ENCODE measurements at regions not wholly inside any gene's neighbourhood (a gene's known extent, or its start where the extent isn't known, plus 50 kb on each side); places are given as distances from the start of the nearest gene placed in this dataset.
A peak's percentile ranks its signal among the peaks of the same experiment; 100 is the strongest.

- no peaks in the 10 kb centered on the region for H3K4me1 ChIP-seq (ENCODE audit: insufficient read depth, low read length)
- Mint-ChIP-seq H3K4me1 (no peaks in the 10 kb centered on the region; a peak in 1 of 4 replicates), H3K4me3 (no peak overlapping the region), H3K27me3 (ENCODE audit: low read depth) (peaks cover 2% of the 10 kb centered on the region; the same call in 1 of the 2 replicates), H3K27ac (no peak overlapping the region), H3K9me3 (peaks cover 10 to 16% of the 10 kb centered on the region in 2 experiments), H3K36me3 (ENCODE audit: insufficient read depth in 1 of 3, low read depth in 3 of 3) (peaks cover 12 to 21% (median 15%) of the 10 kb centered on the region in 3 experiments)
- no peak overlapping the region for H2BK120ac ChIP-seq (ENCODE audit: low read depth, low read length, poor library complexity, severe bottlenecking)
- no peaks in the 10 kb centered on the region for H3K79me2 ChIP-seq (ENCODE audit: insufficient read depth, low read length)
- no peak overlapping the region for H4K8ac ChIP-seq (replicated peaks; ENCODE audit: insufficient read length, low read depth, low read length)
- no CpG with 5 or more reads among the region's 1 CpG for WGBS (ENCODE audit: extremely low coverage, insufficient read length, low lambda C conversion rate)
- H3K4me2 ChIP-seq (ENCODE audit: insufficient read depth, insufficient read length, low read length): no peak overlapping the region
- H3K79me1 ChIP-seq (ENCODE audit: insufficient read depth, low read depth, low read length, poor library complexity, severe bottlenecking): no peaks in the 10 kb centered on the region
- H3T11ph ChIP-seq (ENCODE audit: low read length): no peak overlapping the region
- no peak overlapping the region for H3K9ac ChIP-seq (ENCODE audit: extremely low read depth, insufficient read length, low read length)
- H2AFZ ChIP-seq (ENCODE audit: low read length): no peak overlapping the region
- H3K9me3 ChIP-seq (ENCODE audit: control insufficient read depth, low read depth, low read length): peaks cover 10% of the 10 kb centered on the region
- no peak overlapping the region for H3K4ac ChIP-seq (ENCODE audit: low read depth, low read length)
- H4K20me1 ChIP-seq (ENCODE audit: control insufficient read depth, insufficient read depth, insufficient read length): no peaks in the 10 kb centered on the region
- no peak overlapping the region for H3K18ac ChIP-seq (ENCODE audit: insufficient read length, low read depth, low read length)
- no peak for DNase-seq
- H2BK20ac ChIP-seq (ENCODE audit: low read depth, low read length, poor library complexity, severe bottlenecking): no peak overlapping the region
- no peaks in the 10 kb centered on the region for H3K27me3 ChIP-seq (ENCODE audit: insufficient read depth, low read length)
- H3K23ac ChIP-seq (ENCODE audit: insufficient read length, low read depth, low read length): no peak overlapping the region
- H3K27ac ChIP-seq (ENCODE audit: insufficient read length, low read depth, low read length): no peak overlapping the region
- H3K23me2 ChIP-seq (ENCODE audit: insufficient read length, low read depth, low read length, poor library complexity, severe bottlenecking): no peaks in the 10 kb centered on the region
- no peak overlapping the region for H2BK15ac ChIP-seq (ENCODE audit: low read depth, low read length)
- no peak overlapping the region for H2AK5ac ChIP-seq (ENCODE audit: insufficient read length, low read length)
- H4K5ac ChIP-seq (ENCODE audit: insufficient read length, low read depth, low read length): no peak overlapping the region
- no peak overlapping the region for H3K56ac ChIP-seq (ENCODE audit: insufficient read length, low read depth, low read length)
- no peak overlapping the region for H4K91ac ChIP-seq (ENCODE audit: insufficient read length, low read depth, low read length)
- no peak overlapping the region for H2BK12ac ChIP-seq (ENCODE audit: insufficient read length, low read depth, low read length)
- TF ChIP-seq, protein P1, sequence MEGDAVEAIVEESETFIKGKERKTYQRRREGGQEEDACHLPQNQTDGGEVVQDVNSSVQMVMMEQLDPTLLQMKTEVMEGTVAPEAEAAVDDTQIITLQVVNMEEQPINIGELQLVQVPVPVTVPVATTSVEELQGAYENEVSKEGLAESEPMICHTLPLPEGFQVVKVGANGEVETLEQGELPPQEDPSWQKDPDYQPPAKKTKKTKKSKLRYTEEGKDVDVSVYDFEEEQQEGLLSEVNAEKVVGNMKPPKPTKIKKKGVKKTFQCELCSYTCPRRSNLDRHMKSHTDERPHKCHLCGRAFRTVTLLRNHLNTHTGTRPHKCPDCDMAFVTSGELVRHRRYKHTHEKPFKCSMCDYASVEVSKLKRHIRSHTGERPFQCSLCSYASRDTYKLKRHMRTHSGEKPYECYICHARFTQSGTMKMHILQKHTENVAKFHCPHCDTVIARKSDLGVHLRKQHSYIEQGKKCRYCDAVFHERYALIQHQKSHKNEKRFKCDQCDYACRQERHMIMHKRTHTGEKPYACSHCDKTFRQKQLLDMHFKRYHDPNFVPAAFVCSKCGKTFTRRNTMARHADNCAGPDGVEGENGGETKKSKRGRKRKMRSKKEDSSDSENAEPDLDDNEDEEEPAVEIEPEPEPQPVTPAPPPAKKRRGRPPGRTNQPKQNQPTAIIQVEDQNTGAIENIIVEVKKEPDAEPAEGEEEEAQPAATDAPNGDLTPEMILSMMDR (conservative IDR thresholded peaks at IDR 0.05): peak; percentile 63
- no peak overlapping the region for H2BK5ac ChIP-seq (ENCODE audit: insufficient read length, low read length)
- H3K14ac ChIP-seq (ENCODE audit: insufficient read depth, low read length): no peak overlapping the region
Observed at GRCh38 chr10:112872728-112873127, 77.3 kb upstream of the TCF7L2 start.

Measured in H9 (cell line).